ENCODE measurements at regions not wholly inside any gene's neighbourhood (a gene's known extent, or its start where the extent isn't known, plus 50 kb on each side); places are given as distances from the start of the nearest gene placed in this dataset.

- no peak for DNase-seq (ENCODE audit: low spot score)
- ATAC-seq = no peak
Measured at GRCh38 chr7:125592331-125592730, 662.7 kb upstream of the POT1 start.

GRCh38 chr7:125573126-125573525, 643.5 kb upstream of the POT1 start:
- ATAC-seq (no peak), DNase-seq (ENCODE audit: low spot score) (no peak)

- ATAC-seq (no peak), DNase-seq (ENCODE audit: low spot score) (no peak)
Measured at GRCh38 chr7:125572414-125572813, 642.8 kb upstream of the POT1 start.

DNA sequence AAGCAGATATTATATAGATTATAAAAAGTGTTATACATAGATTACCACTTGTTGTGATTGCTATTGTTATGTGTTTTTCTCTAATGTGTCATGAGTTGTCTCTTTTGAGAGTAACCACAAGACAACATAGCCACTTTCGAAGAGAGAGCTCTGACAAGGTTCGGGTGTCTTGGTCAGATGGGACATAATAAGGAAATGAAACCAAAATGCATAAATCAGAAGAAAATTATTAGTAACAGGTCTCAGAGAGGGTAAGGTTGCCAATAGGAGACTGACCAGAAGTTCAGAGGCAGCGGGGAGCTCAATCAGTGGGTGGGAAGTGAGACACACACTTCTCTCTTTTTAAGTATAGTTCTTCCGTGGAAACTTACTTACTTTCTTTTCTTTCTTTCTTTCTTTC, 639.2 kb upstream of the POT1 start:
- ATAC-seq (no peak), DNase-seq (ENCODE audit: low spot score) (no peak)

DNA sequence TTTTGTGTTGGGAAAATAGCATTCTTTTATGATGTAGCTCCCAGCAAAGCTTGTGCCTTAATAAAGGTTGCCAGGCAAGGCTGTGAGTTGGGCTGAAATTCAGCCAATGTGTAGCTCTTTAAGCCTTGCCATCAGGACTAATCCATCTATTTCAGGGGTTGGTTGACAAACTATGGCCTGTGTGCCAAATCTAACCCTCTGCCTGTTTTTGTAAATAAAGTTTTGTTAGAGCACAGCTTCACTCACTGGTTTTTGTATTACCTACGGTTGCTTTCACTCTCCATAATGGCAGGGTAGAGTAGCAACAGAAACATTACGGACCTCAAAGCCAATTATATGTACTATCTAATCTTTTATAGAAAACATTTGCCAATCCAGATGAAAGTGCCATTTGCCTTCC, 638.1 kb upstream of the POT1 start:
- DNase-seq (ENCODE audit: low spot score) (no peak), ATAC-seq (no peak)

DNA sequence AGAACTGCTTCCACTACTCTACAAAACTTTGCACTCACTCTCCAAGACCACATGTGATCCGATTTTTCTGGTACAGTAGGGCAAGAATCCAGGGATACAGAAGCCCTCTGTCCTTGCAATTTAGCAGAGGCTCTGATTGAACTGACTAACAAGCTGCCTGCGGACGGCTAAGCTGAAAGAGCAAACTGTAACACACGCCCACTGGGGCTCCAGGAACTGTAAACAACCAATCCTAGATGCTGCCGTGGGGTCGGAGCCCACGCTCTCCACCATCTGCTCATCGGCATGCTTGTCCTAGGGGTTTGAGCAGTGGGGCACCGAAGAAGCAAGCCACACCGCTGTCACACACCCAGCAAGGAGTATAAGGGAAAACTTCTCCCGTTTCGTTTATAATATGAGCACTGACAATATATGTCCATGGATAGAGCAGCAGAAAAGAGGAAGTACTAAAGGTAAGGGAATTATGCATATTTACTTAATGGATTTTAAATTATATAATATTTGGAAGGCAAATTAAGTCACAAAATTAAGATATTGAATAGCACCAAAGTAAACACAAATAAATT, 634.4 kb upstream of the POT1 start:
- ATAC-seq (no peak), DNase-seq (ENCODE audit: low spot score) (no peak)

GRCh38 chr7:125563557-125563956, 633.9 kb upstream of the POT1 start:
- ATAC-seq (no peak), DNase-seq (ENCODE audit: low spot score) (no peak)

DNA sequence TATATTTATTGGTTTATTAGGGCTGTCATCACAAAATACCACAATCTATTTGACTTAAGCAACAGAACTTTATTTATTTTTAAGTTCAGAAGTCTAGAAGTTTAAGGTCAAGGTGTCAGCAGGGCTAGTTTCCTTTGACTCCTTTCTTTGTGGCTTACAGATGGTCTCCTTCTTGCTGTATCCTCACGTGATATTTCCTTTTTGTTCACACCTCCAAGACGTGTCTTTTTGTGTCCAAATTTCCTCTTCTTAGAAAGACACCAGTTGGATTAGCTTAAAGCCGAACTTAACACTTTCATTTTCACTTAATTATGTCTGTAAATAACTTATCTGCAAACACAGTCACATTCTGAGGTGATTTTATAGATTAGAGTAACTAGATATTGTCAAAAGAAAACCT, 631.4 kb upstream of the POT1 start:
- ATAC-seq = no peak
- no peak for DNase-seq (ENCODE audit: low spot score)

- DNase-seq (ENCODE audit: low spot score) (no peak), ATAC-seq (no peak)
Measured at GRCh38 chr7:125559921-125560320, 630.3 kb upstream of the POT1 start.

GRCh38 chr7:125555916-125556315, 626.3 kb upstream of the POT1 start:
- DNase-seq (ENCODE audit: low spot score) (no peak), ATAC-seq (no peak)

DNA sequence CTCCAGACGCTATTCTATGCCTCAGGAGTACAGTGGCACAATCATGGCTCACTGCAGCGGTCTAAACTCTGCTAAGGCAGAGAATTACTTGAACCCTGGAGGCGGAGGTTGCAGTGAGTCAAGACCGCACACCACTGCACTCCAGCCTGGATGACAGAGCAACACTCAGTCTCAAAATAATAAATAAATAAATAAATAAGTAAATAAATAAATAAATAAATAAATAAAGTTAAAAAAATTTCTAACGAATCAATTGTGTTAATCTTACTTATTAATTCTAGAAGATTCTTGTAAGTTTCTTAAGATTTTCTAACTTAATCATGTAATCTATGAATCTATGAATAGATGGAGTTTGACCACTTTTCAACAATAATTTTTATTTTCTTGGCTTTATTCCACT, 621.4 kb upstream of the POT1 start:
- ATAC-seq (no peak), DNase-seq (ENCODE audit: low spot score) (no peak)

DNA sequence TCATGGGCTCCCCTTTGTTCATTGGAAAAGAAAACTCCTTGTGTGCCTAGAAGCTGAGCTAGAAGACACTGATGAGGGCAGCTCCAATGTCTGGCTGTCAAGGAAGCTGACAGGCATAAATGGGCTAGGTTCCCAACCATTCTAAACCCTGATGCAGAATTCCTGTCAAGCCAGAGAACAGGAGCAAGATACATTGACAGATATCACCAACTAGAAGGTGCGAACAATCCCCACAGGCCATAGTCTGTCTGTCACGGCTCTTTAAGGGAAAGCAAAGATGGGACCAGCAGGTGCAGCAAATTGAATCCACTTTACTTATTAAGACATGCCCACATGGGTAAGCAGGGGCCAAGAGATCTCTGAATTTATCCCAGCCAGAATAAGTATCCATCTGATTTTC, 617.9 kb upstream of the POT1 start:
- ATAC-seq = no peak
- DNase-seq (ENCODE audit: low spot score) = no peak

- ATAC-seq (no peak), DNase-seq (ENCODE audit: low spot score) (no peak)
Measured at GRCh38 chr7:125530553-125530952, 600.9 kb upstream of the POT1 start.

DNA sequence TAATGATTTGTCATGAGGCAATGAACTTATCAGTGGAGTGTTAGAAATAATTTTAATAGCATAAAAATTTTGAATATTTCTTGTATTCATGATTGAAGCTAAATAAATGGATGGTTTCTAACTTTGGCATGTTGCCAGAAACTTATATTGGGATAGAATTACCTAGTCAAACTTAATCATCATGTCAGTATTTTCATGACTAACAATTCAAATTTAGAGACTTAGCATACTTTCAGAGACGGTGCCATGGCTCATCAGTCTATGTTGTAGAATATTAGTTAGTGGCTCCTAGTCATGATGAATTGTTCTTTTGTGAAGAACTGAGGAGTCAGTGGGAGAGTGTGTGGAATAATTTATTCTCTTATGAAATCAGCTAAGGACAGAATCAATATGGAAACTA, 599.6 kb upstream of the POT1 start:
- DNase-seq (ENCODE audit: low spot score) (no peak), ATAC-seq (no peak)

- DNase-seq (ENCODE audit: low spot score) (no peak), ATAC-seq (no peak)
Measured at GRCh38 chr7:125526958-125527357, 597.3 kb upstream of the POT1 start.

- DNase-seq (ENCODE audit: low spot score) (no peak), ATAC-seq (no peak)
Measured at GRCh38 chr7:125526092-125526491, 596.5 kb upstream of the POT1 start.

GRCh38 chr7:125516194-125516593, 586.6 kb upstream of the POT1 start:
- no peak for ATAC-seq

GRCh38 chr7:125512373-125512772, 582.7 kb upstream of the POT1 start:
- no peak for ATAC-seq
- no peak for DNase-seq (ENCODE audit: low spot score)

More at GRCh38 chr7:125516194-125516593, 586.6 kb upstream of the POT1 start:
- no peak for DNase-seq (ENCODE audit: low spot score)

- DNase-seq (ENCODE audit: low spot score) = no peak
- no peak for ATAC-seq
Measured at GRCh38 chr7:125511310-125511709, 581.7 kb upstream of the POT1 start.

DNA sequence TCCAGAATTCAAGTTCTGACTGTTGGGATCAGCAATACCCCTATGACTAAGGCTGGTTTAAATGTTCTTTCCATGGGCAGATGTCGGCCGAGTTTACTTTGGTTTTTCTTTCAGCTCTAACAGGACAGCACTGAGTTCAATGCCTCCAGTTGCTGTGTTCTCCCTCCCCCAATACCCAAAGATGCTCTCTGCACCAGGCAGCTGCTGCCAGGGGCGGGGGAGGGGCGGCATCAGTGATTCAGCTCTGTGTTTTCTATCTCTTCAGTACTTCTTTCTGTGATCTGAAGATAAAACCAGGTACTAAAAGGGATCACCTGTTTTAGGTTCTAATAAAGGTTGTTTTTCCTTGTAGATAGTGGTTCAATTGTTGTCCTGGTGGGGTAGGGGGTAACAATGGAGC, 576.7 kb upstream of the POT1 start:
- ATAC-seq (no peak), DNase-seq (ENCODE audit: low spot score) (no peak)

GRCh38 chr7:125504848-125505247, 575.2 kb upstream of the POT1 start:
- DNase-seq (ENCODE audit: low spot score) = no peak
- no peak for ATAC-seq

- no peak for ATAC-seq
- no peak for DNase-seq (ENCODE audit: low spot score)
Measured at GRCh38 chr7:125495997-125496396, 566.4 kb upstream of the POT1 start.

DNA sequence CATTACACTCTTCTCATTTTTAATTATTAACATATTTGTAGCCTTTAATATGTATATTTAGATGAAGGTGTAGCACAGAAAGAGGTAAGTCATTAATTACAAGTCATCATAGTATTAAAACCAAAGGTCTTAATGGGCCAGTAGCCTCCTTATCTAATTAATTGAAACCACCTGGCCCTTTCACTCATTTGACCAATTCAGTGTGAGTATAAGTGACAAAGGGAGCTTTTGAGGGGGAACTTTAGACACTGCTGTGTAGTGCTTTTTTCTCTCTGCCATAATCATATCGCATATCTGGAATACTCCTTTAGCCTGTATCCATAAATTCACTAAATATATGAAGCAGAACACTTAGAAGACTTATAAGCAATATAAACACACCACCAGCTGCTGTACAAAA, 562.9 kb upstream of the POT1 start:
- no peak for DNase-seq (ENCODE audit: low spot score)
- ATAC-seq = no peak

DNA sequence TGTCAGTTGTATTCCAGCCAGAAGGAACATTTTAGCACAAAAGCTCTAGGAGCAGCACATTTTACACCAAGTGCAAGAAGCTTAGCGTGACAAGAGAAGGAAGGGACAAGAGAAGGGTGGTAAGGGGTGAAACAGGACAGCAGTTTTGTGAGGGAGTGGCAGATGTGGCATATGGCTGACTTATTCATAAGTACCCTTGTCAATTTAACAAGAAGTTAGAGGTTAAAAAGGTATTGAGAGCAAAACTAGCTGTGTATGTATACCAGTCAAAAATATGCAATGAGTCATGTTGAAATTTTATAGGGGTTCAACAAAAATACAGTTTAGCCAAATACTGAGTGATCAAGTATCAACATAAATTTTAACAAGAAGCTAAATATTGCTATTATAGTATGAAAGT, 561.5 kb upstream of the POT1 start:
- DNase-seq (ENCODE audit: low spot score) = no peak
- no peak for ATAC-seq

All from left lobe of liver (tissue), 2 donors.